ENCODE measurements at regions not wholly inside any gene's neighbourhood (a gene's known extent, or its start where the extent isn't known, plus 50 kb on each side); places are given as distances from the start of the nearest gene placed in this dataset.
A peak's percentile ranks its signal among the peaks of the same experiment; 100 is the strongest.

- intact Hi-C loops (cut with DNase I; ENCODE audit: low total_unique reads) = no loop called here
- WGBS, 2 donors = 89 to 92% methylated on average over 18 to 20 of the region's 20 CpGs
- H3K4me3 ChIP-seq (ENCODE audit: low read depth, poor library complexity, severe bottlenecking) = no peak overlapping the region
- TF ChIP-seq CTCF (IDR thresholded peaks at IDR 0.05) = no peak
- TF ChIP-seq POLR2A (IDR thresholded peaks at IDR 0.05) = no peak
- DNase-seq (ENCODE audit: low spot score in 2 of 2) = peak in 1 of 2 donors; percentile 53
Measured at GRCh38 chr2:2650608-2651375, 319.7 kb upstream of the MYT1L start.

- TF ChIP-seq CTCF (IDR thresholded peaks at IDR 0.05) (no peak), POLR2A (IDR thresholded peaks at IDR 0.05) (no peak)
- DNase-seq (ENCODE audit: low spot score in 2 of 2) = peak in 1 of 2 donors; percentile 70
- no peak overlapping the region for H3K4me3 ChIP-seq (ENCODE audit: low read depth, poor library complexity, severe bottlenecking)
- intact Hi-C loops (cut with DNase I; ENCODE audit: low total_unique reads) = no loop called here
- 81 to 83% methylated on average over 36 of the region's 36 CpGs for WGBS, 2 donors
Measured at GRCh38 chr2:2649109-2650072, 318.3 kb upstream of the MYT1L start.

GRCh38 chr2:2648094-2648493 lies 317.0 kb upstream of the MYT1L start:
- TF ChIP-seq POLR2A (IDR thresholded peaks at IDR 0.05) (no peak), CTCF (IDR thresholded peaks at IDR 0.05) (no peak)
- WGBS, 2 donors = 89 to 91% methylated on average over 8 of the region's 8 CpGs
- no peak overlapping the region for H3K4me3 ChIP-seq (ENCODE audit: low read depth, poor library complexity, severe bottlenecking)
- intact Hi-C loops (cut with DNase I; ENCODE audit: low total_unique reads) = no loop called here
- no peak for DNase-seq (ENCODE audit: low spot score in 2 of 2)

- WGBS, 2 donors = 59 to 65% methylated on average over 9 of the region's 9 CpGs
- peak in 1 of 2 donors; percentile 39 for DNase-seq (ENCODE audit: low spot score in 2 of 2)
- H3K4me3 ChIP-seq (ENCODE audit: low read depth, poor library complexity, severe bottlenecking) = no peak overlapping the region
- TF ChIP-seq POLR2A (IDR thresholded peaks at IDR 0.05) = no peak
- TF ChIP-seq CTCF (IDR thresholded peaks at IDR 0.05) = no peak
- intact Hi-C loops (cut with DNase I; ENCODE audit: low total_unique reads) = no loop called here
Measured at GRCh38 chr2:2647141-2647541, 316.1 kb upstream of the MYT1L start.

- intact Hi-C loops (cut with DNase I; ENCODE audit: low total_unique reads) = no loop called here
- 38 to 39% methylated on average over 8 of the region's 8 CpGs for WGBS, 2 donors
- H3K4me3 ChIP-seq (ENCODE audit: low read depth, poor library complexity, severe bottlenecking) = no peak overlapping the region
- peak in 1 of 2 donors; percentile 57 for DNase-seq (ENCODE audit: low spot score in 2 of 2)
- TF ChIP-seq POLR2A (IDR thresholded peaks at IDR 0.05) (no peak), CTCF (IDR thresholded peaks at IDR 0.05) (no peak)
Measured at GRCh38 chr2:2646433-2647051, 315.5 kb upstream of the MYT1L start.

All from lower leg skin (tissue), 4 donors.